ENCODE measurements at regions not wholly inside any gene's neighbourhood (a gene's known extent, or its start where the extent isn't known, plus 50 kb on each side); places are given as distances from the start of the nearest gene placed in this dataset.

DNA sequence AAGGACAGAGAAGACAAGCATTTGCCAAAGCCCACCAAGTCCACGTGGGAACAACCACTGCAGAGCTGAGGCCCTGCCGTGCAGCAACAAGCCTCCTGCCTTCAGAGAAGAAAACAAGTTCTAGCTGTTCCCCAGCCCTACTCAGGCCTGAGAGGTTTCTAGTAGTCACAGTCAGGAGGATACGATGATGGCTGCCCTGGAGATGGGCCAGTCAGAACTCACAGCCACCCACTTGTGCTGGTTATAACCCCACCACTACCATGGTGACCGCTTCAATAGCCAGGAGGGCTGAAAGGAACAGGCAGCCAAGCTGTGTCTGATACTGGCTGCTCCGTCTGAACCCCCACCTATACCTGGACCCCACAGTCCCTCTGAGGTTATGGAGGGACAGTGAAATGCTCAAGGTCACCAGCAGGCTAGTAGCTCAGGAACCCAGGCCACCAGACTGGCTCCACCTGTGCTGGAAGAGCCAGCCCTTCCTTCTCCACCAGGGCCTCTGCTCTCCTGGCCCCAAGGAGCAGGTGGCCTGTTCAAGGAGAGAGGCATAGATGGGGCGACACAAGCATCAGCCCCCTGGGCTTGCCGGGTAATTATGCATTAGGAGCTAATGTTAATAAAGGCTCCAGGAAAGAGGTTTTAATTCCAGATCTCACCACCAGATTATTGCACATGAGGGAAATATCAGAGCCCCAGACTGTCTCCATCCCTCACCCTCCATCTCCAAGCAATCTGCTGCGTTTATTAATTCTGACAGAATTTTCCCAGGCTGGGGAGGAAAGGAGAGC lies 125.8 kb upstream of the PCBD1 start:
- Histone ChIP-seq H3K9me1 (ENCODE audit: insufficient read depth, low read length) (no peaks in the 10 kb centered on the region), H3K9me3 (ENCODE audit: control insufficient read depth, insufficient read depth, low read length) (no peaks in the 10 kb centered on the region), H3K27me3 (ENCODE audit: control insufficient read depth, insufficient read depth, low read length) (peaks cover 31% of the 10 kb centered on the region), H4K5ac (ENCODE audit: low read depth, low read length) (no peak overlapping the region), H4K8ac (ENCODE audit: low read depth in 2 of 2, low read length in 2 of 2) (no peak overlapping the region), H3K79me1 (ENCODE audit: low read depth in 1 of 2, low read length in 2 of 2) (no peaks in the 10 kb centered on the region), H3K4ac (ENCODE audit: low read depth, low read length) (no peak overlapping the region), H4K20me1 (ENCODE audit: insufficient read depth, low read length) (no peaks in the 10 kb centered on the region), H3K4me3 (ENCODE audit: insufficient read depth, low read depth, low read length) (no peak overlapping the region), H3K9ac (ENCODE audit: low read depth, low read length) (no peak overlapping the region), H3K56ac (ENCODE audit: extremely low read depth, insufficient read depth, low read length) (no peak overlapping the region), H3K27ac (ENCODE audit: insufficient read depth, low read length) (no peak overlapping the region), H2BK5ac (ENCODE audit: low read depth, low read length, poor library complexity, severe bottlenecking) (no peak overlapping the region), H3K14ac (replicated peaks; ENCODE audit: low read depth, low read length) (no peak overlapping the region), H2BK120ac (ENCODE audit: low read depth, low read length) (no peak overlapping the region), H3K4me1 (ENCODE audit: control insufficient read depth, insufficient read depth, low read length) (no peaks in the 10 kb centered on the region), H2AFZ (replicated peaks; ENCODE audit: low read length, poor library complexity) (no peak overlapping the region), H3K36me3 (ENCODE audit: control insufficient read depth, insufficient read depth, low read length) (no peaks in the 10 kb centered on the region), H3K18ac (ENCODE audit: low read depth, low read length) (no peak overlapping the region), H3K23ac (ENCODE audit: low read depth, low read length) (no peak overlapping the region), H4K91ac (ENCODE audit: insufficient read depth, low read depth, low read length) (no peak overlapping the region), H2AK9ac (replicated peaks; ENCODE audit: low read depth, low read length, poor library complexity) (no peak overlapping the region), H2BK20ac (ENCODE audit: low read depth, low read length) (no peak overlapping the region), H2BK15ac (ENCODE audit: low read depth, low read length) (no peak overlapping the region), H2AK5ac (ENCODE audit: low read depth, low read length) (no peak overlapping the region), H3K4me2 (ENCODE audit: low read depth, low read length) (no peak overlapping the region)
- WGBS, 2 experiments (ENCODE audit: extremely low coverage in 2 of 2, insufficient read length in 1 of 2), result 39% methylated on average over 3 of the region's 8 CpGs; no CpG with 5 or more reads in 1 of the 2 experiments
- dilution Hi-C loops (cut with HindIII; ENCODE audit: low sequenced_read_pairs, unreplicated experiment), result no loop called here
- no peak for TF ChIP-seq RCOR1 (IDR thresholded peaks at IDR 0.05; ENCODE audit: insufficient replicate concordance, low read length)
- no peak for TF ChIP-seq BHLHE40 (IDR thresholded peaks at IDR 0.05; ENCODE audit: low read depth, low read length)
- TF ChIP-seq POLR2A (IDR thresholded peaks at IDR 0.05; ENCODE audit: low read depth, low read length), result no peak
- no peak for TF ChIP-seq MXI1 (IDR thresholded peaks at IDR 0.05; ENCODE audit: borderline replicate concordance, low read depth, low read length)
- TF ChIP-seq SMC3 (IDR thresholded peaks at IDR 0.05; ENCODE audit: low read depth, low read length), result no peak
- TF ChIP-seq ELK1 (IDR thresholded peaks at IDR 0.05; ENCODE audit: borderline replicate concordance, low read depth, low read length), result no peak
- TF ChIP-seq RFX5 (IDR thresholded peaks at IDR 0.05; ENCODE audit: low read depth, low read length), result no peak
- no peak for TF ChIP-seq RAD21 (IDR thresholded peaks at IDR 0.05; ENCODE audit: low read length)
- no peak for TF ChIP-seq FOS (IDR thresholded peaks at IDR 0.05; ENCODE audit: low read depth, low read length)
- no peak for TF ChIP-seq CTCF (conservative IDR thresholded peaks at IDR 0.05; ENCODE audit: low read depth, low read length)
- no peak for TF ChIP-seq CEBPB (IDR thresholded peaks at IDR 0.05; ENCODE audit: low read depth, low read length)
- no peak for TF ChIP-seq MAZ (IDR thresholded peaks at IDR 0.05; ENCODE audit: borderline replicate concordance, low read depth, low read length)
- no peak for TF ChIP-seq CHD1 (IDR thresholded peaks at IDR 0.05; ENCODE audit: low read depth, low read length)
- TF ChIP-seq, protein P1, sequence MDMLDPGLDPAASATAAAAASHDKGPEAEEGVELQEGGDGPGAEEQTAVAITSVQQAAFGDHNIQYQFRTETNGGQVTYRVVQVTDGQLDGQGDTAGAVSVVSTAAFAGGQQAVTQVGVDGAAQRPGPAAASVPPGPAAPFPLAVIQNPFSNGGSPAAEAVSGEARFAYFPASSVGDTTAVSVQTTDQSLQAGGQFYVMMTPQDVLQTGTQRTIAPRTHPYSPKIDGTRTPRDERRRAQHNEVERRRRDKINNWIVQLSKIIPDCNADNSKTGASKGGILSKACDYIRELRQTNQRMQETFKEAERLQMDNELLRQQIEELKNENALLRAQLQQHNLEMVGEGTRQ (IDR thresholded peaks at IDR 0.05; ENCODE audit: low read depth, low read length), result no peak
- TF ChIP-seq MAFK (IDR thresholded peaks at IDR 0.05; ENCODE audit: low read depth, low read length), result no peak
- TF ChIP-seq NFE2L2 (IDR thresholded peaks at IDR 0.05; ENCODE audit: low read depth, low read length), result no peak
- intact Hi-C loops (cut with micrococcal nuclease), result no loop called here
- ATAC-seq (ENCODE audit: low read depth) (no peak), DNase-seq (no peak)
- ChIA-PET CTCF (no interaction called here), POLR2A (ENCODE audit: unreplicated experiment) (no interaction called here)
- no TSS peak for BruUV-seq (replicated peaks)
- in situ Hi-C loops (cut with MboI; ENCODE audit: low sequenced_read_pairs), result no loop called here

All from IMR-90 (cell line).